Neuronal stem cell (in vitro differentiated cells): ENCODE measurements at regions not wholly inside any gene's neighbourhood (a gene's known extent, or its start where the extent isn't known, plus 50 kb on each side); places are given as distances from the start of the nearest gene placed in this dataset.

ENCODE experiments used
- DNase-seq: peaks from one replicate; pipeline ENCODE4 v3.0.0-alpha.2; 2013; ENCODE audit warnings: low spot score
- H2AFZ ChIP-seq: one replicate; pipeline ENCODE4 v1.6.1; 2013; ENCODE audit warnings: mild to moderate bottlenecking, low read length, inconsistent platforms
- H2AK5ac ChIP-seq: 2 replicates; pipeline ENCODE4 v1.6.1; 2013; ENCODE audit warnings: low read depth, mild to moderate bottlenecking, inconsistent platforms, low read length, moderate library complexity, mixed read lengths
- H2BK120ac ChIP-seq: 2 replicates; pipeline ENCODE4 v1.6.1; 2013; ENCODE audit warnings: low read depth, mild to moderate bottlenecking, inconsistent platforms, low read length, moderate library complexity, mixed read lengths
- H2BK12ac ChIP-seq: one replicate; pipeline ENCODE4 v1.6.1; 2013; ENCODE audit warnings: low read length, inconsistent platforms
- H2BK15ac ChIP-seq: 2 replicates; pipeline ENCODE4 v1.6.1; 2013; ENCODE audit warnings: mild to moderate bottlenecking, low read length, inconsistent platforms, mixed read lengths
- H2BK5ac ChIP-seq: one replicate; pipeline ENCODE4 v1.6.1; 2013; ENCODE audit warnings: inconsistent platforms, mild to moderate bottlenecking, low read length, moderate library complexity
- H3K14ac ChIP-seq: one replicate; pipeline ENCODE4 v1.6.1; 2013; ENCODE audit warnings: low read length, inconsistent platforms
- H3K18ac ChIP-seq: 2 replicates; pipeline ENCODE4 v1.6.1; 2013; ENCODE audit warnings: low read length, inconsistent platforms
- H3K23ac ChIP-seq: 2 replicates; pipeline ENCODE4 v1.6.1; 2013; ENCODE audit warnings: low read depth, mild to moderate bottlenecking, mixed read lengths, low read length, inconsistent platforms; ENCODE audit not compliant: poor library complexity
- H3K27ac ChIP-seq: replicated peaks from 3 replicates; pipeline ENCODE4 v1.5.1; 2013; ENCODE audit warnings: low read length, inconsistent platforms
- H3K27me3 ChIP-seq, 3 experiments: 2 replicates each; pipeline ENCODE4 v1.6.1; 2013; ENCODE audit warnings: low read length in 3 of 3, mild to moderate bottlenecking in 2 of 3, inconsistent platforms in 1 of 3, low read depth in 1 of 3, mixed read lengths in 1 of 3, moderate library complexity in 1 of 3; ENCODE audit not compliant: control insufficient read depth in 3 of 3, insufficient read depth in 3 of 3
- H3K36me3 ChIP-seq, 2 donors: replicated peaks in 1 of 2; 2 replicates each; pipeline ENCODE4 v1.6.1; 2013; ENCODE audit warnings: low read length in 2 of 2; ENCODE audit not compliant: control insufficient read depth in 2 of 2, insufficient read depth in 2 of 2
- H3K4ac ChIP-seq: 2 replicates; pipeline ENCODE4 v1.6.1; 2013; ENCODE audit warnings: inconsistent platforms, mild to moderate bottlenecking, low read length, moderate library complexity
- H3K4me1 ChIP-seq, 2 donors: 1 replicate in 1 of 2; 2 replicates in 1 of 2; pipeline ENCODE4 v1.6.1; 2013; ENCODE audit warnings: low read length in 2 of 2, low read depth in 1 of 2; ENCODE audit not compliant: control insufficient read depth in 2 of 2, insufficient read depth in 1 of 2
- H3K4me2 ChIP-seq: one replicate; pipeline ENCODE4 v1.6.1; 2013; ENCODE audit warnings: mild to moderate bottlenecking, low read length, inconsistent platforms; ENCODE audit not compliant: insufficient read depth, poor library complexity, severe bottlenecking
- H3K4me3 ChIP-seq, 2 donors: 2 replicates each; pipeline ENCODE4 v1.5.1; 2013; ENCODE audit warnings: low read length in 2 of 2, mild to moderate bottlenecking in 2 of 2, inconsistent platforms in 1 of 2, moderate library complexity in 1 of 2
- H3K79me1 ChIP-seq: one replicate; pipeline ENCODE4 v1.6.1; 2013; ENCODE audit warnings: low read depth, mild to moderate bottlenecking, inconsistent platforms, low read length, moderate library complexity
- H3K9ac ChIP-seq: one replicate; pipeline ENCODE4 v1.6.1; 2013; ENCODE audit warnings: mild to moderate bottlenecking, low read depth, low read length, inconsistent platforms; ENCODE audit not compliant: poor library complexity
- H3K9me3 ChIP-seq, 2 donors: replicated peaks in 1 of 2; 2 replicates each; pipeline versions ENCODE3 to v1.6.1; 2013; ENCODE audit warnings: low read length in 2 of 2, mild to moderate bottlenecking in 2 of 2, inconsistent platforms in 1 of 2, low read depth in 1 of 2, mixed read lengths in 1 of 2, moderate library complexity in 1 of 2; ENCODE audit not compliant: control insufficient read depth in 2 of 2, insufficient read depth in 1 of 2
- H4K8ac ChIP-seq: one replicate; pipeline ENCODE4 v1.6.1; 2013; ENCODE audit warnings: low read depth, mild to moderate bottlenecking, inconsistent platforms, low read length, moderate library complexity
- H4K91ac ChIP-seq: one replicate; pipeline ENCODE4 v1.6.1; 2013; ENCODE audit warnings: low read length, low read depth, mild to moderate bottlenecking, inconsistent platforms; ENCODE audit not compliant: poor library complexity
- WGBS, 2 donors: extraction: QIAGEN DNeasy Blood & Tissue Kit; methylation state at CpG; one replicate each; pipeline ENCODE4 v1.1.7; 2013; ENCODE audit warnings: missing lambda C conversion rate in 2 of 2, mixed read lengths in 1 of 2; ENCODE audit not compliant: insufficient read length in 2 of 2, insufficient replicate concordance in 1 of 2; ENCODE audit errors: extremely low coverage in 2 of 2; 5-methylcytosine and 5-hydroxymethylcytosine counted together

- Histone ChIP-seq H3K18ac (no peak overlapping the region), H2BK120ac (no peak overlapping the region), H3K4ac (no peak overlapping the region), H3K14ac (no peak overlapping the region), H3K4me2 (no peak overlapping the region), H3K9ac (no peak overlapping the region), H2AFZ (no peak overlapping the region), H3K79me1 (no peaks in the 10 kb centered on the region), H3K9me3 (no peaks in the 10 kb centered on the region), H4K8ac (no peak overlapping the region), H3K36me3 (no peaks in the 10 kb centered on the region), H3K27ac (no peak overlapping the region), H3K27me3 (no peaks in the 10 kb centered on the region), H2BK12ac (no peak overlapping the region), H2BK5ac (no peak overlapping the region), H2BK15ac (no peak overlapping the region), H3K23ac (no peak overlapping the region), H4K91ac (no peak overlapping the region), H3K4me3 (no peak overlapping the region), H2AK5ac (no peak overlapping the region), H3K4me1 (peaks cover 0 to 7% of the 10 kb centered on the region in 2 donors)
- WGBS, 2 donors: no CpG with 5 or more reads among the region's 6 CpGs
- DNase-seq: no peak
Measured at GRCh38 chr4:54509057-54509456, 148.7 kb upstream of the KIT start.

GRCh38 chr4:54513204-54513603 lies 144.6 kb upstream of the KIT start:
- no peak overlapping the region for H3K4me2 ChIP-seq
- no peak overlapping the region for H3K9ac ChIP-seq
- no peak overlapping the region for H3K23ac ChIP-seq
- no peaks in the 10 kb centered on the region for H3K27me3 ChIP-seq
- no peak overlapping the region for H2BK5ac ChIP-seq
- no peaks in the 10 kb centered on the region for H3K9me3 ChIP-seq
- H3K4me1 ChIP-seq: peaks cover 0 to 7% of the 10 kb centered on the region in 2 donors
- H3K79me1 ChIP-seq: no peaks in the 10 kb centered on the region
- no peak overlapping the region for H3K14ac ChIP-seq
- no peak overlapping the region for H4K8ac ChIP-seq
- H3K4ac ChIP-seq: no peak overlapping the region
- WGBS, 2 donors: no CpG with 5 or more reads among the region's 6 CpGs
- DNase-seq: no peak
- H3K18ac ChIP-seq: no peak overlapping the region
- no peak overlapping the region for H2AFZ ChIP-seq
- no peaks in the 10 kb centered on the region for H3K36me3 ChIP-seq
- no peak overlapping the region for H4K91ac ChIP-seq
- H3K27ac ChIP-seq: no peak overlapping the region
- H2BK15ac ChIP-seq: no peak overlapping the region
- H3K4me3 ChIP-seq: no peak overlapping the region
- H2BK12ac ChIP-seq: no peak overlapping the region
- no peak overlapping the region for H2BK120ac ChIP-seq
- H2AK5ac ChIP-seq: no peak overlapping the region

DNA sequence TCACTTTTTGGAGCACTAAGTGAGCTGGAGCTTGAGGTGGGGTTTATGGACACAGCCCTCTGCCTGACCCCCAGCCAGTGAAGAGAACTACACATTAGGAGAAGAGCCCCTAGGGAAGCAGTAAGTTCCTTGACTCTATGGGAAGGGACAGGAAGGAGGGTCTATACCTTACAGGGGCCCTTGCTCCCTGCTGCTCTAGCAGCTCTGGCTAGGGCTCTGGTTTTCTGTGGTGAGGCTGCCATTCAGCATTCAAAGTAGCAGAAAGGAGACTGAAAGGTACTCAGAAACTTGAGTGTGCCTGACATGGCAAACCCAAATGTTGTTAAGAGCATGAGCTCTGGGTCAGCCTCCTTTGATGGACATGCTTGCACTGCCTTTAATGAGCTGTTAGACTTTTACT lies 144.0 kb upstream of the KIT start:
- H3K4me1 ChIP-seq: peaks cover 0 to 7% of the 10 kb centered on the region in 2 donors
- H3K18ac ChIP-seq: no peak overlapping the region
- H2BK120ac ChIP-seq: no peak overlapping the region
- H2AK5ac ChIP-seq: no peak overlapping the region
- H2BK15ac ChIP-seq: no peak overlapping the region
- H3K36me3 ChIP-seq: no peaks in the 10 kb centered on the region
- H3K4me2 ChIP-seq: no peak overlapping the region
- H3K9ac ChIP-seq: no peak overlapping the region
- H3K4me3 ChIP-seq: no peak overlapping the region
- no peak for DNase-seq
- H3K4ac ChIP-seq: no peak overlapping the region
- H2BK12ac ChIP-seq: no peak overlapping the region
- H3K14ac ChIP-seq: no peak overlapping the region
- H3K79me1 ChIP-seq: no peaks in the 10 kb centered on the region
- no peak overlapping the region for H3K23ac ChIP-seq
- no peak overlapping the region for H4K91ac ChIP-seq
- no peak overlapping the region for H2BK5ac ChIP-seq
- H3K27me3 ChIP-seq: no peaks in the 10 kb centered on the region
- H3K9me3 ChIP-seq: no peaks in the 10 kb centered on the region
- H4K8ac ChIP-seq: no peak overlapping the region
- no peak overlapping the region for H2AFZ ChIP-seq
- no peak overlapping the region for H3K27ac ChIP-seq

GRCh38 chr4:54516556-54517215 lies 141.1 kb upstream of the KIT start:
- Histone ChIP-seq H3K4me2 (no peak overlapping the region), H3K23ac (no peak overlapping the region), H3K27me3 (no peaks in the 10 kb centered on the region), H2AK5ac (no peak overlapping the region), H3K4me1 (no peaks in the 10 kb centered on the region), H2AFZ (no peak overlapping the region), H2BK12ac (no peak overlapping the region), H3K36me3 (no peaks in the 10 kb centered on the region), H2BK5ac (no peak overlapping the region), H3K18ac (no peak overlapping the region), H3K4ac (no peak overlapping the region), H3K27ac (no peak overlapping the region), H3K9me3 (no peaks in the 10 kb centered on the region), H2BK15ac (no peak overlapping the region), H3K79me1 (no peaks in the 10 kb centered on the region), H3K9ac (no peak overlapping the region), H2BK120ac (no peak overlapping the region), H3K4me3 (no peak overlapping the region), H4K91ac (no peak overlapping the region), H3K14ac (no peak overlapping the region), H4K8ac (no peak overlapping the region)
- no peak for DNase-seq
- whole genome bisulfite sequencing, 2 donors: no CpG with 5 or more reads among the region's 4 CpGs
